GM18951 (cell line): ENCODE measurements at regions not wholly inside any gene's neighbourhood (a gene's known extent, or its start where the extent isn't known, plus 50 kb on each side); places are given as distances from the start of the nearest gene placed in this dataset.

Experiments used
- POLR2A ChIP-seq: IDR thresholded peaks from 4 replicates; pipeline ENCODE4 v1.6.1; 2011; ENCODE audit warnings: mild to moderate bottlenecking; ENCODE audit not compliant: insufficient read length, insufficient read depth; ENCODE audit errors: extremely low read depth
- in situ Hi-C: fragments of 300-500 bp; cut with MboI; formaldehyde crosslinking; loops from one replicate; pipeline ENCODE4 v1.12.0; 2022; ENCODE audit warnings: low sequenced_read_pairs, mixed read lengths, inconsistent platforms; ENCODE audit not compliant: unreplicated experiment

- TF ChIP-seq POLR2A, result no peak
- in situ Hi-C loops, result no loop called here
These were observed 152.4 kb upstream of the CELF2 start for GRCh38 chr10:10865303-10865702.

GRCh38 chr10:10865913-10866312 lies 151.8 kb upstream of the CELF2 start:
- TF ChIP-seq POLR2A, result no peak
- in situ Hi-C loops, result no loop called here

- TF ChIP-seq POLR2A, result no peak
- in situ Hi-C loops, result no loop called here
These were observed 148.1 kb upstream of the CELF2 start for GRCh38 chr10:10869592-10869991.

GRCh38 chr10:10870523-10871241 lies 147.0 kb upstream of the CELF2 start:
- in situ Hi-C loops, result no loop called here
- TF ChIP-seq POLR2A, result no peak

GRCh38 chr10:10871352-10871751 lies 146.3 kb upstream of the CELF2 start:
- in situ Hi-C loops, result no loop called here
- TF ChIP-seq POLR2A, result no peak

GRCh38 chr10:10872035-10872673 lies 145.5 kb upstream of the CELF2 start:
- TF ChIP-seq POLR2A, result no peak
- in situ Hi-C loops, result no loop called here

- TF ChIP-seq POLR2A, result no peak
- in situ Hi-C loops, result no loop called here
These were observed 144.9 kb upstream of the CELF2 start for GRCh38 chr10:10872764-10873163.

- TF ChIP-seq POLR2A, result no peak
- in situ Hi-C loops, result no loop called here
These were observed 144.4 kb upstream of the CELF2 start for GRCh38 chr10:10873289-10873688.

GRCh38 chr10:10873915-10874314 lies 143.8 kb upstream of the CELF2 start:
- no peak for TF ChIP-seq POLR2A
- in situ Hi-C loops, result no loop called here

GRCh38 chr10:10878963-10879362 lies 138.7 kb upstream of the CELF2 start:
- in situ Hi-C loops, result no loop called here
- TF ChIP-seq POLR2A, result no peak

GRCh38 chr10:10881117-10881813 lies 136.4 kb upstream of the CELF2 start:
- TF ChIP-seq POLR2A, result no peak
- in situ Hi-C loops, result no loop called here

GRCh38 chr10:10883737-10884136 lies 133.9 kb upstream of the CELF2 start:
- in situ Hi-C loops, result no loop called here
- no peak for TF ChIP-seq POLR2A

- no peak for TF ChIP-seq POLR2A
- in situ Hi-C loops, result no loop called here
These were observed 130.7 kb upstream of the CELF2 start for GRCh38 chr10:10886861-10887531.
